NCI-H1092 treated with DMSO at 0.1 percent for 48 hours (cell line): ENCODE measurements at regions not wholly inside any gene's neighbourhood (a gene's known extent, or its start where the extent isn't known, plus 50 kb on each side); places are given as distances from the start of the nearest gene placed in this dataset.

Experiments used
- DNase-seq: peaks from one replicate; lab custom pipeline; 2025; lab: John Stamatoyannopoulos, UW

- no peak for DNase-seq
These were observed 313.5 kb upstream of the MSX2 start for GRCh38 chr5:174410716-174411478.

- DNase-seq, result no peak
These were observed 312.9 kb upstream of the MSX2 start for GRCh38 chr5:174411479-174411819.

- DNase-seq, result no peak
These were observed 312.0 kb upstream of the MSX2 start for GRCh38 chr5:174412374-174412773.

GRCh38 chr5:174412941-174413340, 311.4 kb upstream of the MSX2 start:
- no peak for DNase-seq

GRCh38 chr5:174413567-174414314, 310.6 kb upstream of the MSX2 start:
- no peak for DNase-seq

- no peak for DNase-seq
These were observed 310.1 kb upstream of the MSX2 start for GRCh38 chr5:174414315-174414710.

- DNase-seq, result no peak
These were observed 305.4 kb upstream of the MSX2 start for GRCh38 chr5:174418809-174419539.

- DNase-seq, result peak; percentile 26
These were observed 304.7 kb upstream of the MSX2 start for GRCh38 chr5:174419540-174420132.

- DNase-seq, result no peak
These were observed 303.6 kb upstream of the MSX2 start for GRCh38 chr5:174420651-174421407.

GRCh38 chr5:174421408-174421805, 303.0 kb upstream of the MSX2 start:
- no peak for DNase-seq

GRCh38 chr5:174423558-174423957, 300.8 kb upstream of the MSX2 start:
- no peak for DNase-seq

GRCh38 chr5:174424219-174425053, 299.9 kb upstream of the MSX2 start:
- no peak for DNase-seq

GRCh38 chr5:174425271-174425963, 299.0 kb upstream of the MSX2 start:
- DNase-seq, result no peak

- no peak for DNase-seq
These were observed 298.5 kb upstream of the MSX2 start for GRCh38 chr5:174425964-174426290.

GRCh38 chr5:174426388-174426787, 298.0 kb upstream of the MSX2 start:
- DNase-seq, result no peak

GRCh38 chr5:174426851-174427250, 297.5 kb upstream of the MSX2 start:
- DNase-seq, result no peak

- no peak for DNase-seq
These were observed 297.1 kb upstream of the MSX2 start for GRCh38 chr5:174427304-174427703.

GRCh38 chr5:174428895-174429294, 295.5 kb upstream of the MSX2 start:
- DNase-seq, result no peak

- no peak for DNase-seq
These were observed 293.4 kb upstream of the MSX2 start for GRCh38 chr5:174430940-174431339.

- DNase-seq, result no peak
These were observed 292.9 kb upstream of the MSX2 start for GRCh38 chr5:174431504-174431903.
